Mucosa of descending colon (tissue), 3 donors: ENCODE measurements at regions not wholly inside any gene's neighbourhood (a gene's known extent, or its start where the extent isn't known, plus 50 kb on each side); places are given as distances from the start of the nearest gene placed in this dataset.

Experiments
- ATAC-seq: fragments of 200-7000 bp; cut with Tn5 transposase; one replicate; pipeline ENCODE4 v1.9.1; 2020; ENCODE audit warnings: mild to moderate bottlenecking, moderate library complexity
- DNase-seq, 3 donors: peaks; one replicate each; pipeline ENCODE4 v3.0.0-alpha.2; 2020
- H3K36me3 ChIP-seq: fragments of 200-600 bp; one replicate; pipeline ENCODE4 v1.8.0; 2021; ENCODE audit warnings: low read depth, mild to moderate bottlenecking
- H3K4me1 ChIP-seq: fragments of 200-600 bp; one replicate; pipeline ENCODE4 v1.8.0; 2021; ENCODE audit warnings: low read depth, mild to moderate bottlenecking
- H3K4me3 ChIP-seq: fragments of 200-600 bp; one replicate; pipeline ENCODE4 v1.8.0; 2021; ENCODE audit warnings: mild to moderate bottlenecking
- H3K9me3 ChIP-seq: fragments of 200-600 bp; one replicate; pipeline ENCODE4 v1.8.0; 2021; ENCODE audit warnings: mild to moderate bottlenecking
- CTCF ChIP-seq: fragments of 200-600 bp; IDR thresholded peaks from one replicate; pipeline ENCODE4 v1.8.0; 2022; ENCODE audit warnings: antibody characterized with exemption, mild to moderate bottlenecking
- intact Hi-C, 2 donors: fragments of 100-400 bp; cut with DNase I in 1 of 2; cut with micrococcal nuclease in 1 of 2; formaldehyde crosslinking; loops; one replicate each; pipeline versions ENCODE4 v1.11.0 to v1.11.1; 2022; cut with DNase I, micrococcal nuclease
- donor health status: DM: no; HTN: no; CAD: no; lungs with moderate emphysema.
- donor health status: DM: no; HTN: no; CAD: no.
- donor health status: DM: no; HTN: yes; CAD: no.

DNA sequence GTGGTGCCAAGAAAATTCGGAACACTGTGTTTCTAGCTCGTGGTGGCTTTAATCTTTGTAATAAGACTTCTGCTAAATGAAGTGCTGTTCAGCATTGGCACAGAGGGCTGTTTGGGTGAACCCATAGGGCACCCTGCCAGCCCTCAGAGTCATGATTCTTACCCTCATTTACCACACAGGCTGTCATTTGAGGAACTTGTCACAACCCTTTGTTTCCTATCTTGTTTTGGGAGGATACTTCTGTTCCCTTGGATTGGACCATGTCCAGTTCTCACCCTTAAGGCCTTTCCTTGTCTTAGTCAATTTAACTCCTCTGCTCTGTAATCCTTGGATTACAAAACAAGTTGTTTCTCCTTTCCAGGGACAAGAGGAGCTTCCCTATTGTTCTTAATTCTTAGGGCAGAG is 225.7 kb downstream of the MTX2 start:
- intact Hi-C loops, result no loop called here
- TF ChIP-seq CTCF, result no peak
- no peak for ATAC-seq

GRCh38 chr2:176495826-176496225 is 226.6 kb downstream of the MTX2 start:
- TF ChIP-seq CTCF, result no peak
- no peak overlapping the region for H3K4me3 ChIP-seq
- no peaks in the 10 kb centered on the region for H3K4me1 ChIP-seq
- intact Hi-C loops, result no loop called here
- ATAC-seq (no peak), DNase-seq (no peak)
- H3K36me3 ChIP-seq, result no peaks in the 10 kb centered on the region
- no peaks in the 10 kb centered on the region for H3K9me3 ChIP-seq

More for the DNA sequence above, 225.7 kb downstream of the MTX2 start:
- Histone ChIP-seq H3K9me3 (no peaks in the 10 kb centered on the region), H3K4me3 (no peak overlapping the region), H3K4me1 (no peaks in the 10 kb centered on the region), H3K36me3 (no peaks in the 10 kb centered on the region)
- DNase-seq, result peak in 1 of 3 donors; percentile 12

DNA sequence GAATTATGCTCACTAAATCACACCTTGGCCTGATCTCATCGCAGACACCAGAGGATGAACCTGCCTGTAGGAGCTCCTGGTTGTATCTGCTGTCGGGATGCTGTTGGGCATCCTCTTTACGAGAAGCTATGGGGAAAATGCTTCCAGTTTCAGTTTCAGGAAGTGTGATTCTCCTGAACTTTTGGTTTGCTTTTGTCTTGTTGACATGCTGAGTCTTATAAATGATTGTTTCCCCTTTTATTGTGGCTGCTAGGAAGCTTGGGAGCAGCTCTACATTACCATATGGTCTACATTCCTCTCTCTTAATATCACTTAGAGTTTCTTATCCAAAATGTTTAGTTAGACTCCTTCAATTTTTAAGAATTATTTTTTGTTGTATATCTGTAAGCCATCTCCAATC is 227.5 kb downstream of the MTX2 start:
- ATAC-seq, result peak; percentile 28
- no peaks in the 10 kb centered on the region for H3K36me3 ChIP-seq

GRCh38 chr2:176500901-176501300 is 231.7 kb downstream of the MTX2 start:
- Histone ChIP-seq H3K4me3 (no peak overlapping the region), H3K9me3 (no peaks in the 10 kb centered on the region), H3K36me3 (no peaks in the 10 kb centered on the region), H3K4me1 (peaks cover 7% of the 10 kb centered on the region)
- no peak for TF ChIP-seq CTCF
- DNase-seq, result no peak
- ATAC-seq, result peak; percentile 16
- intact Hi-C loops, result no loop called here

More for the DNA sequence above, 227.5 kb downstream of the MTX2 start:
- H3K4me3 ChIP-seq, result no peak overlapping the region
- no peaks in the 10 kb centered on the region for H3K9me3 ChIP-seq
- intact Hi-C loops, result no loop called here
- DNase-seq, result no peak
- H3K4me1 ChIP-seq, result no peaks in the 10 kb centered on the region
- TF ChIP-seq CTCF, result no peak

DNA sequence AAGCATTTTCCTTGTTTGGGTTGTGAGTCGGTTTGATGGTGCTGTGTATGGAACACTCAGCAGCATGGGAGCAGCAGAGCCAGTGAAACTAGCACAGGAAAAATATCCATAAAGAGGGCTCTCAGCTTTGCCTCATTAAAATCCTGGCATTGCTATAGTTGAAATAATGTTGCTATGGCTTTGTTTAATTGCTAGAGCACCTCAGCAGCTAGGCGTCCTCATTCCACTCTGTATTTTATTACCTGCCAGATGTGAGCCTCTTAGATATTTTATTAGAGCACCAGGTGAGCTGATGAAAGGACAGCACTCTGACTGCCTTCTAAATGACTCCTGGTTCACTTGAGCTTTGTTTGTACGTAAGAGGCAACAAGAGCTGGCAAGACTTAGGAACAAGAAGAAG is 232.4 kb downstream of the MTX2 start:
- H3K4me1 ChIP-seq, result peaks cover 7% of the 10 kb centered on the region
- intact Hi-C loops, result no loop called here
- no peak for TF ChIP-seq CTCF

DNA sequence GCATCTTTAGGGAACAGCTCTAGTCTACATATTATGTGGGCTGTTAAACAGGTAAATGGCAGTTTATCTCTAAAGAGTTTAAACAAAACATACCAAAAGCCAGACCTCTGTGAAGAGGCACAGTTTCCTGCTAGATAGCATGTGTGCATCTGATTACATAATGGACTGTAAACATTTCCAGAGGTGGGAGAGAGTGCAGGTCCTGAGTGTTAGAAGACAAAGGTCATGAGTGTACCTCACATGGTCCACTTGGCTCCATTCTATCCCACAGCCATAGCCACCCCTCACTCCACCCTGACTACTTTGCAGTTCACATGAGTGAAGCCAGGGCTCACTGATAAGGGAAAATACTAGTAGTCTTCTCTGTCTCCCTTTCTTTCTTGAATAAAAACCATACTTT is 233.4 kb downstream of the MTX2 start:
- peaks cover 7% of the 10 kb centered on the region for H3K4me1 ChIP-seq
- no peak for ATAC-seq

More for the DNA sequence above, 232.4 kb downstream of the MTX2 start:
- Histone ChIP-seq H3K4me3 (no peak overlapping the region), H3K9me3 (no peaks in the 10 kb centered on the region), H3K36me3 (no peaks in the 10 kb centered on the region)
- ATAC-seq, result peak; percentile 60
- DNase-seq, result no peak

More for the DNA sequence above, 233.4 kb downstream of the MTX2 start:
- H3K9me3 ChIP-seq, result no peaks in the 10 kb centered on the region
- DNase-seq, result no peak
- H3K4me3 ChIP-seq, result no peak overlapping the region
- TF ChIP-seq CTCF, result no peak
- intact Hi-C loops, result no loop called here
- H3K36me3 ChIP-seq, result no peaks in the 10 kb centered on the region
